HG02623 (cell line): ENCODE measurements at regions not wholly inside any gene's neighbourhood (a gene's known extent, or its start where the extent isn't known, plus 50 kb on each side); places are given as distances from the start of the nearest gene placed in this dataset.

Experiments used
- ATAC-seq: cut with Tn5 transposase; IDR thresholded peaks from one replicate; pipeline ENCODE4 v1.9.1; 2021; ENCODE audit warnings: moderate library complexity; ENCODE audit not compliant: unreplicated experiment

DNA sequence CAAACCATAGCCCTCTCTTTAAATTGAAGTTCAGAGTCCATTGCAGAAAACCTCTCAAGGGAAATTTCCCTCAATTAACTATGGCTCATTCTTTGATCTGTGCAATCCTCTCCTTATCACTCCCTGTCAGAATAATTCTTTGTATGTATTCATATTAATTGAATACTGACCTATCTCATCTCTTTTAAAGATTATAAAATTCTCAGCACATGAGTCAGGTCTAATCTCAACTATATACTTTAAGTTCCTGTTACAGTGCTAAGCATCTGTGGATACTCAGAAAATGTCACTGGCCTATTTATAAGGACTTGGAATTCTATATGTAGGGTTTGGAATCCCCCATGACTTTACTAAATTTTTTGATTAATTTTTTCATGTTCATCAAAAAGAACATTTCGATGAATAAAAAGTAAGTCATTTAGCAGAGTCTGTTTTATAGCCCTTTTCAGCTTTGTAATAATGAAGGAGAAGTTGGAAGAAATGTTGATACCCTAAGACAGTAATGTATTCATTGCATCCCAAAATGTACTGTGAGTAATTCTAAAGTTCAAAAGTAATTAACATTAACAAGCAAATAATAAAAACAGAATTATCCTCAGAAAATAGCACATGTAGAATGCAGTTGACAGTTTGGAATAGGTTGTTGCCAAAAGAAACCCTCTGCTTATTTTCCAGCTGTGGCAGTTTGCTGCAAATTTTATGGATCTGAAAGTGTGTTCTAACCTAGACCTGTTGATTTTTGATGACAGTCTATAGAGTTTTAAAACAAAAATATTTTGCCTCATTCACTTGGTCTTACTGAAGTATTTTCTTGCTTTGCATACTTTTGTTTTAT, 503.4 kb upstream of the CBLB start:
- ATAC-seq = no peak

DNA sequence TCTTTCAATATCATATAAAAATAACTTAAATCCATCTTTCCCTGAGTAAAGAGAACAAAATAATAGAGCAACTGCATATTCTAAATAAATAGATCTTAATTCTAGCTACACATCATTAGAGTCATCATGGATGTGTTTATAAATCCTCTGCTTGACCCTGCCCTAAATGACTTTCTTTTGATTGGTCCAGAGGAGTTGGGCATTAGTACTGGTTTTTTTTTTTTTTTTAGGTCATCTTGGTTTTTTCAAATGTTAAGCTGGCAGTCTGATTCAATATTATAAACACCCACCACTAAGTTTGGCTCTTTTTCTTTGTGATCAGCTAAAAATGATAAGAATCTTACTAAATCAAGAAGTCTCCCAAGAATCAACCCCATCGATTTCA, 504.0 kb upstream of the CBLB start:
- ATAC-seq = no peak

DNA sequence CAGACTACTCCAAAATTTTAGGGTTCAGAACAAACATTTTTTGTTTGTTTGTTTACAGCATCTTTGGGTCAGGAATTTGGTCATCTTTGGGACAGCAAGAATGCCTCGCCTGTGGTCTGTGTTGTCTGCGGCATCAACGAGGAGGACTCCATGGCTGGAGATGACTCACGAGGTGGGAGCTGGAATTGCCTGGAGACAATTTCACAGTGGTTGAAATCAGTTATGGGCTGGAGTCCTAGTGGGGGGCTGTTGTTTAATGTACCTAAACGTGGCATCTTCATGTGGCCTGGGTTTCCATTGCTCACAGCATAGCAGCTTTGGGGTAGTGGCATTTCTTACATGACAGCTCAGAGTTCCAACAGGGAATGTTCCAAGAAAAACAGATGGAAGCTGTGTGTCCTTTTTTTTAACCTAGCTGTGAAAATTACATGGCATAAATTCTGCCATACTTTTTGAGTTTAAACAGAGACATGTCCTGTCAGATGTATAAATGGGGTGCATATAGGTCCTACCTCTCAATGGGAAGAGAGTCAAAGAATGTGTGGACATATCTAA, 507.3 kb upstream of the CBLB start:
- no peak for ATAC-seq

DNA sequence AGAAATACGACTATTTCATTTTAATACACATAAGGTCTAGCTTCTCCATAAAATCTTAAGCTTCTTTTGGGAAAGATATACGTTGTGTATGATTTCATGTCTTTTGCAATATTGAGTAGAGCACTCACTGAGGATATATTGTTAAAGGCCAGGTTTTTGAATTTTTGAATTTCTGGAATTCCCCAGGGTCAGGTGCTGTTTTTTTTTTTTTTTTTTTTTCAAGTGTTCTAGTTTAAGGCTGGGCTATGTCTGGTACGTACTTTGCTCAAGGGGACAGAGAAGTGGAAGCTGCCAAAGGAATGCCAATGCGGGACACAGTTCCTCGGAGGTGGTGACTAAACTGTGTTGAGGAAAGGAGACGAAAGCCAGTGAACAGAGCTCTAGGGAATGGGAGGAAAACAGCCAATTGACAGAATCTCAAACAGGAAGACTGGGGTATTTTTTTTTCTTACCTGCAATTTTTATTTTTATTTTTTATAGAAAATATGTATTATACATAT, 510.5 kb upstream of the CBLB start:
- ATAC-seq = no peak

DNA sequence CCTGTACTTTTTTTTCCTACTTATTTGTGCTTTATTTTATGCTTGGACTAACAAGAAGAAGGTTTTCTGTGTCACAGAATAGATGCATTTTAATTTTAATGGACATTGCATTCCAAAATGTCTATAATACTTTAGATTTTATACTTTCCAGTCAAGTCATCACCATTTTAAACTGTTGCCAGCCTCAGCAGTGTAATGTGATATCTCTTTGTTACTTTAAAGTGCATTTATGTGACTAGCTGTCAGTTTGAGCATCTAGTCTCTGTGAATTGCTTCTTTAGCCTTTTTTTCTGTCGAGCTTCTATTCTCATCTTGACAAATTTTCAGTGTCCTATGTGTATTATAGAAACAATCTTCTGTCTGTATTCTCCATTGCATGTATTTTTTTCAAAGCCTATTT, 511.4 kb upstream of the CBLB start:
- ATAC-seq = no peak

DNA sequence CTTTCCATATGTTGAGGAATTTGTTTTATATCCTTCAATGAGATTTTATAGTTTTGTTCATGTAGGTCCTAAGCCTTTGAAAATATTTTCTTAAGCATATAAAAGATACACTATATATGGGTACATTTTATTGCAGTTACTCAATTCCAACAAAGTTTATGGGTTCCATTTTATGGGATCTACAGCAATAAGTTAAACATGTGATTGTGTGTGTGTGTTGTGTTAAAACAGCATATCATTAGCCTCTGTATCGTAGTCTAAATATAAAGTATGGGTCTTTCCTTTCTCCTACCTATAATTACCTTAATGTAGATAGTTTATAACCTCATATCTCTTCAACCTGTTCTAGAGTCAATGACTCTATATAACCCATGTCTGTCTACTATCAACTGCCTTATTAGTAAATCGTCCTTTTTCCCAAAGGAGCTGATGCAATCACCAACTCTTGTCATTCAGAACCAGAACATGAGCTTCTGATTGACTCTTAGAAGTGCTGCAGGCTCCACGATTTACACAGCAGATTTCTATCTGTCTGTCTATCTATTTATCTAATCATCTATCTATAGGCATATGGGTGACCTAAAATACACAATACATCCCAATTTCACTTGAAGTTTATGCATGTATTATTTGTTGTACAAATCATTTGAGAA, 512.6 kb upstream of the CBLB start:
- ATAC-seq = no peak

DNA sequence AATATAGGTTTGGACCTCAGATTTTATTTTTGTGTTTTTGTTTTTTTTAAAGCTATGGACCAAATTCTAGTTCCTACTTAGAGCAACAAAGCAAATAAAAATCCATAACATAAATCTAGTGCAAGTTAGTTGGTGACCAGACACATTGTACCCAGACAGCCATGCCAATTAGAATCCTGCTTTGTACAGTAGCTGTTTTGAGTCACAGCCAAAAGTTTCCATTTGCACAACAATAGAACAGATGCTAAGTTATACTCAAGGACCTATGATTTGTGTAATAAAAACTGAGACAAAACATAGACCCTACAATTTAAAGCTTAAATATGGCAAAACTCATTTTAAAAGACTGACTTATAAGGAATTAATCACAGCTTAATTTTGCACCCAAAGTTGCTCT, 513.1 kb upstream of the CBLB start:
- no peak for ATAC-seq

DNA sequence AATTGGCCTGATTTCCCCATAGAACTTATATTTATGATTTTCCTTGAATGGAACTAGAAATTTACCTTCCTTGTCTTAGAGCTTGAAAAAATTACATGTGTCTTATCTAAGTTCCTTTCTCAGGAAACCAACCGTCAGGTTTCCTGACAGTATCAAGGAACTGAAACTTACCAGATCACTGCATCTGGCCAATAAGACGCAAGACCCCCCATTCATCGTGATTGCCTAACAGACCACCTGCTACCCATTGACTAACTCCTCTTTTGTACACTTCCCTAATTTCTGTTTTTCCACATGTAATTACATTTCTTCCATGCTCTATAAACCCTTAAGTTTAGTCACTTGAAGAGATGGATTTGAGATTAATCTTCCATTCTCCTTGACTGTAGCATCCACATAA, 517.2 kb upstream of the CBLB start:
- ATAC-seq = no peak

DNA sequence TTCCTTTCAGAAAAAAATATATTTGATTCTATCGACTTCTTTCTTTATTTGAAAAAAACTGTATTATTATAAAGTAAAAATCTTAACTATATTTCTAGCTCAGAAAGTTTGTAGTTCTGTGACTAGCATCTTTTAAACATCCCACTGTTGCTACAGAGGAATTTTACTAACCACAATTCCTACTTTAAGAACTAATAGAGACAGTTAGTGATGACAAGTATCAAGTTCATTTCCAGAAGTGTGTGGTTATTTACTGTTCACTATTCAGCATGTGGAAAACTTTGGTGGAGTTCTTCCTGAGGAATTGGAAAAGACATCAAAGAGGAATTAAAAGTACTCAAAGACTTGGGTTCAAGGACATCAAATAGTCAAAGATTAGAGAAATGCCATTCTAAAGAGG, 524.1 kb upstream of the CBLB start:
- no peak for ATAC-seq

DNA sequence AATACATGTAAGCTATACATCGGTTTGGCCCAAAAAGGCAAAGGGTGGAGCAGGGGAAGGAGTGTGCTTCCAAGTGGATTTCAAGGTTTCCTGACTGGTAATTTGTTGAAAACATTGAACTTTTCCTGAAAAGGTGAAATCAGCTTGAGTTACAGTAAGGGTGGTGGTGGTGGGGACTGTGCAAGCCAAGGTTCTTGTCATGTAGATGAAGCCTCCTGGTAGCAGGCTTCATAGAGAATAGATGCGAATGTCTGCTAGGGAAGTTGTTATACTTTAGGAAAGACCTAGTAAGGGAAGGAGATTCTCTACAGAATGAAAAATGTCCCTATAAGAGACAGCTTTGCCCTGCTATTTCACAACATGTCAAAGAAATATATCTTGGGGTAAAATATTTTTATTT, 528.2 kb upstream of the CBLB start:
- ATAC-seq = no peak

DNA sequence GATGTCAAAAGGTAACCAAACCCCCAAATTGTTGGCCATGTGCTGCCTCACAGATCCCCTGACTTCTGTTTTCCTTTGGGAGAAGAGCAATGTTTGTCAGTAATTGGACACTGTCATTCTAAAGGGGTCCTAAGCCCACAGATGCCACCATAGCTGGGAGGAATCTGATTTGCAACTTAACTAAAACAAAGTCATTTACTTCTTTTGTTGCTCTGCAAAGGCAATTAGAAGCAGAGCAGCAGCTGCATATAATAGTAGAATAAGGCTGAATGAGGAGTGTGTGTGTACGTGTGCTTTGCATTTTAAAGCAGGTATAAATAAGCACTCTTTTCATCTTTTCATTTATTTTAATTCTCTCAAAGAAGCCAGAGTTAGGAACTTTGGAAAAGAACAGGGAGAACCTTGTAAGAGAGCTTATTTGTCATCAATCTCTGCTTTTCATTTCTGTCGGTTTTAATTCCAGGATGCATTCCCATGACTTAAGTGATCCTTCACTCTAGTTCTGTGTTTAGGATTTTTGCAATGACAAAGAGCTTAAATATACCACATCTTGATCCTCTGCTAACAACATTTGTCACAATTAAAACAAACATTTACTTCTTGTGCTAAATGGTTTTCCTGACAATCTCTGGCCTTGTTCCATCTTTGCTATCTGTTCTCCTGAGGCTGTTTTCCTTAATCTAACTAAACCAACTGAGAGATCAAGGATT, 530.2 kb upstream of the CBLB start:
- no peak for ATAC-seq

DNA sequence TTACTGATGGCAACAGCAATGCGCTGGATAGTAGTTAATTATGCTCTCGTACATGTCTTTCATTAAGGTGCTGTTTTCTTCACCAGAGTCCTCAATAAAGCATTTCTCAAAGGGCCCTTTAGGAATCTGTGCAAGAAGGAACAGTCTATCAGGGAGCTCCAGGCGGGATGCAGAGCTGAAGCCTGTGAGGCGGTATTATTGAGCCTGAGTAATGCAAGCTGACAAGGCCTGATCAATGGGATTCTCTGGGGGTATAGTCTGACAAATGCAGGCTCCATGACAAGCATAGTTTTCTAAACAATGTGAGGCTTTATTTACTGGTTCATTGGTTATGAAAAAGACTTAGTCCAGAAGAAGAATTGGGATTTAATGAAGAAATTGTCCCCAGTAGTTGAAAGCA, 530.9 kb upstream of the CBLB start:
- no peak for ATAC-seq

DNA sequence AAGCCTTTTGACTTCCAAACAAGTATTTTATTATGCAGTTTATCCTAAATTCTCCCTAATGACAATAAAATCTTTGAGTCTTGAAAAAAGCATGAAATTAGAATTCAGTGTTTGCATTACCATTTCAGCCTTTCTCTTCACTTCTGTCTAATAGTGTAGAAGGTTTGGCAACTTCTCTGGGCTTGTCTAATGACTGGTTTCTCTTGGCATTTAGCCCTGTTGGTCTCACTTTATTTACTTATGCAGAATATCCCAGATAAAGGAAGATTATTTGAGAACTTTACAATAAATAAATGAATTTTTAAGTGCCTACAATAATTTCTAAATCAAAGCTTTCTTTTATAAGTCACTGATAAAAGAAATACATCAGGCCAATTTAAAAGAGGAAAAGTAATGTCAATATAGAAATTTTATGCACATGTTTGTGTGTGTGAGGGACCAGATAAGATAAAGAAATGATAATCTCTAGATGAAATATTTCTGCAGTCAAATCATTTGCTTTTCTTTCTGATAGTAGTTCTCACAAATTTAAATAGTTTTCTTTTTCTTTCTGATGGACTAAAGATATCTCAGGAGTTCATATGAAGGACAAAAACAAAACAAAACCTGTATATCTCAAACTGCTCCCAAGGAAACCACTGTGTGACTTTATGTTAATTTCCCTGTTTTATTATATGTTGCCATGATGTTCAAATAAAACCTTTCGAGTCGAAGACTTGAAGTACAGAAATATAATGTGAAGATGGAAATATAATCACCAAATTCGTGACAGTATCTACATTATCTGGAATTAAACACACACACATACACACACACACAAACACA, 533.1 kb upstream of the CBLB start:
- ATAC-seq = no peak

DNA sequence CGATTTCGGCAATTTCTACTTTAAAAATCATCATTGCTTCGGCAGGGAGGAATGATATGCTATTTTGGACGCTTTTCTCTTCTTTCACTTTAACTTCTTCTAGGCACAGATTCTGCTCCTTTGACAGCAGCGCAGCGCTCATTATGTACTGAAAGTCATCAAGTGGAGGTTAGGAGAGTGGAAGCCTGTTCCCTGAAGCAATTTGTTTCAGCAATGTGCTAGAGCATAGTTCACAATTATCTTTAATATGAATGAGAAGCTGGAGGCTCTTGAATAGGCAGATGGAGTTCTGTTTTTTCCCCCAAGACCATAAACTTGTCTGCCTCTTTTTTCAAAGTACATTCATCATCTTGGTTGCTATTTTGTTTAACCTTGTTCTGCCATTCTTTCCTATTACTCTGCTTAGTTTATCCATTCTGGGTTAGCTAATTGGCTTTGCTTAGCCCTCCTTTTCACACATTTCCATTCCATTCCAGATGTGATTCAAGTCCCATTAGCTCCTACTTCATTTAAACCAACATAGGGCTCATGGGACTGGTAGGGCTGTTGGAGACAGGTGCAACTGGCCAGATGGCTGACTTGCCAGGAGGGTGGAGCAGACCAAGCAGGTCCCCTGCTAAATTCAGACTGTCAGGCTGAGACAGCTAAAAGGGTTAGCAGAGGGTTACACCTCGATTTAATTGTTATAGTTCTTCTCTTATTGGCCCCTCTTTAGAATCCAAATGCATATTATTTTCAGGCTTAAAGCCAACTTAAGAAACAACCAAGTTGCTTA, 534.7 kb upstream of the CBLB start:
- ATAC-seq = no peak

DNA sequence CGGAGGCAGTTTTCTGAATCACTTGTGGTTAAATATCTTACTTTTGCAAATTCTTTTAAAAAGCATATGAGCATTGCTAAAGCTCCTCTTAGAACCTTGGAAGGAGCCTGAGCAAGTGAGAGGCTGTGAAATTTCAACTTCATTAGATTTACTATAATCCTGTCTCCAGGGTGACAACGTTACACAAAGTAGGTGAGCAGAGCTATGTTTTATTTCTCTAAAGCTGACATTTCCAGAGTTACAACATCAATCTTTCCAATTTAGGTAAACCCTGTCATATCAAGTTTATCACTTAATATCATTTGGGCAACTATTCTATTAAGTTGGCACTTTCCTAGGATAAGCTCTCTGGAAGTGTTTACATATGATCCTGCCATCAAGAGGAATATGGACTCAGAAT, 544.9 kb upstream of the CBLB start:
- no peak for ATAC-seq

DNA sequence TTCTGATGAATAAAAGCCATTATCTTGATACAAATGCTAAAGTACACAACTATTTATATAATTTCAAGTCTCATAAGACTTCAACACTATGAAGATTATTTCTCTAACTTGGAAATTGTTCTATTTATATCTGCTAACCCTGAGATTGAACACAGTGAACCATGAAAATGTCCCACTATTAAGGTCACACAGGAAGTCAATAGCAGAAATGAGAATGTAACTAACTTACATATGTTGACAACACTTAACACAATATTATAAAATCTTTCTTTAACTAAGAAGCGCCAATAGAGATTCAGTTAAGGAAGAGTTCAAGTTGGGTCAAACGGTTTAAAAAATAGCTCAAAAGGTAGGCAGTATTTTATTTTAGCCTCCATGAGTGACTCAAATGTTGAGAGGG, 551.8 kb upstream of the CBLB start:
- ATAC-seq = no peak

DNA sequence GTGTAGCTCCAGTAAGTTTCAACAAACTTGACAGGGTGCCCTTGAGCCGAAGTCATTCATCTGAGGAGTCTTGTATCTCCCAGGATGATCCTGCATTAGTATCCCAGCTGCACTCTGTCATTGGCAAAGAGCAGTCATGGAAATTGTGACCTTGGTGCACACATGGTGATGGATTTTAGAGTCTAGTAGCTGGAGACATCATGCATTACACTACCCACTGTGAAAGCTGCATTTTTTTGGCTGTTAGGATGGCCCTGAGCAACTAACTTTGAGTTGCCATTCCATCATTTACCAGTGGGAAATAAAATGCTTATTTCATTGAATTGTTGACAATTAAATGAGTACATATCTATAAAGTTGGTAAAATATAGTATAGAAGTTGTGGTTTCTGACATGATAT, 552.6 kb upstream of the CBLB start:
- no peak for ATAC-seq

DNA sequence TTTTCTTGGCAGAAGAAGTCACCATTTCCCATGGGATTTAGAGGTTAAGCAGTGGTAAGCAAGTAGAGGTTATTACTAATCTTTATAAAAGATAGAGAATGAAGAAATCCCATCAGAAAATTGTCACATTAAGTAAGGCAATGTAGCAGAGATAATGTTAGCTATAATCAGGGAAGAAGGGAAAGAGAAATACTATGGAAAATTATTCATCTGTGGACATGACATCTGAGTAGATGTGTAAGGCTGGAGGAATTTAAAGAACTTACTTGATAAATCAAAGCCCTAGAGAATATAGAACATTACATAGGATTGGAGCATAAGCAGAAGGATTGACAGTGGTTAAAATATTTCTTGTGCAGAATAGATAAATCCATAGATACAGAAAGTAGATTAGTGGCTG, 553.1 kb upstream of the CBLB start:
- ATAC-seq = no peak

DNA sequence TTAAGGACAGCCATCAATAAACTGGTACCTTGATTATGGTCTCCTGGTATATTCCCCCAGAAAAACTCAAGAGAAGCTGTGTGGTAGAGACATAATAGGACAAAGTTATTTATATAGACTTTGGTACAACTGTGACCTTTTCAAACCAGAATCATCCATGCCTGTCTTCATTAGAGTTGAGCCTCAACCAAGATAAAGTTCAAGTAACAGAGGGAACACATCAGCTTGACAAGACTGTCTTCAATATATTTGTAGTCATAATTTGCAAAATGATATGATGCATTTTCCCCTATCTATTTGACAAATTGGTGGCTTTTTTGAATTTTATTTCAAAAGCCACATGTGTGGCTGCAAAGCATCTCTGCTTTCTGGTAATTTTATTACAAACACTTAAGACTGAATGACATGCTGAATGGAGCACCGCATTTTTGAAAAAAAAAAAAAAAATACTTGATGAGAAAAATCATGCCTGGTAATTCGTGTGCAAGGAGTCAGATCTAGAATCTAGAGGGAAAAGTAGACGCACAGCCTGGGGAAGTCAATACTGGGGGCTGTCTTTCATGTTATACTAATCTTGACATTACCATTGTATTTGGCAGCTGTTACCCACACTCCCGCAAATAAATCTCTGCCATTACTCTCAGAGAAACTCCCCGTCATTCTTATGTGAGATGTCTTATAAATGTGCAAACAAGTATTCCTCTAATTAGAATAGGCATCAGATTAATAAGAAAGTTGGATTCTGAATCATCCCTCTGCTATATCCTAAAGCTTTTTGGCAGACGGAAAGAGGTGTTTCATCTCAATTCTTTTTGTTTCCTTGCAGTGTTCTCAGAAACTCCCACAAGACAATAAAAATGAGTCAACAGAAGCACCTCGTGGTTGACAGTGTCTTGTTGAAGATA, 554.8 kb upstream of the CBLB start:
- no peak for ATAC-seq
